Chondrocyte (in vitro differentiated cells): ENCODE measurements at regions not wholly inside any gene's neighbourhood (a gene's known extent, or its start where the extent isn't known, plus 50 kb on each side); places are given as distances from the start of the nearest gene placed in this dataset.

Experiments used
- DNase-seq: peaks from one replicate; pipeline ENCODE4 v3.0.0; 2021; ENCODE audit warnings: mixed read lengths, low spot score
- H3K27ac Mint-ChIP-seq: one replicate; pipeline ENCODE4 v1.8.0; 2021; ENCODE audit warnings: mild to moderate bottlenecking, moderate library complexity, mixed read lengths; ENCODE audit not compliant: unreplicated experiment
- H3K27me3 Mint-ChIP-seq: 2 replicates; pipeline ENCODE4 v1.8.0; 2021; ENCODE audit warnings: low read depth, mixed read lengths
- H3K36me3 Mint-ChIP-seq: 2 replicates; pipeline ENCODE4 v1.8.0; 2021; ENCODE audit warnings: low read depth, mixed read lengths
- H3K4me1 Mint-ChIP-seq: 2 replicates; pipeline ENCODE4 v1.8.0; 2021; ENCODE audit warnings: low read depth, mild to moderate bottlenecking, mixed read lengths
- H3K4me3 Mint-ChIP-seq: one replicate; pipeline ENCODE4 v1.8.0; 2021; ENCODE audit warnings: mild to moderate bottlenecking, moderate library complexity, mixed read lengths; ENCODE audit not compliant: unreplicated experiment
- H3K9me3 Mint-ChIP-seq: 2 replicates; pipeline ENCODE4 v1.8.0; 2021; ENCODE audit warnings: low read depth, mixed read lengths
- CTCF ChIP-seq: fragments of 200-600 bp; sonication (generic); IDR thresholded peaks from 2 replicates; pipeline ENCODE4 v1.5.0; 2021; ENCODE audit warnings: antibody characterized with exemption, mild to moderate bottlenecking, moderate library complexity

- no peaks in the 10 kb centered on the region for H3K27me3 Mint-ChIP-seq
- no peaks in the 10 kb centered on the region for H3K4me1 Mint-ChIP-seq
- TF ChIP-seq CTCF = no peak
- no peaks in the 10 kb centered on the region for H3K36me3 Mint-ChIP-seq
- H3K9me3 Mint-ChIP-seq = peaks cover 23% of the 10 kb centered on the region
- no peak overlapping the region for H3K27ac Mint-ChIP-seq
- H3K4me3 Mint-ChIP-seq = no peak overlapping the region
- no peak for DNase-seq
Measured at GRCh38 chr19:28537896-28538295, 675.1 kb downstream of the UQCRFS1 start.

GRCh38 chr19:28537079-28537478 lies 675.9 kb downstream of the UQCRFS1 start:
- peaks cover 30% of the 10 kb centered on the region for H3K9me3 Mint-ChIP-seq

GRCh38 chr19:28535352-28535775 lies 677.6 kb downstream of the UQCRFS1 start:
- no peak overlapping the region for H3K4me3 Mint-ChIP-seq
- peaks cover 30% of the 10 kb centered on the region for H3K9me3 Mint-ChIP-seq
- no peaks in the 10 kb centered on the region for H3K36me3 Mint-ChIP-seq
- TF ChIP-seq CTCF = no peak
- no peak for DNase-seq
- no peaks in the 10 kb centered on the region for H3K27me3 Mint-ChIP-seq
- H3K27ac Mint-ChIP-seq = no peak overlapping the region
- no peaks in the 10 kb centered on the region for H3K4me1 Mint-ChIP-seq

More at GRCh38 chr19:28537079-28537478, 675.9 kb downstream of the UQCRFS1 start:
- no peak for DNase-seq
- no peak for TF ChIP-seq CTCF
- Mint-ChIP-seq H3K36me3 (no peaks in the 10 kb centered on the region), H3K27me3 (no peaks in the 10 kb centered on the region), H3K4me1 (no peaks in the 10 kb centered on the region), H3K4me3 (no peak overlapping the region), H3K27ac (no peak overlapping the region)

- Mint-ChIP-seq H3K27ac (no peak overlapping the region), H3K27me3 (no peaks in the 10 kb centered on the region), H3K9me3 (peaks cover 31% of the 10 kb centered on the region), H3K4me1 (no peaks in the 10 kb centered on the region), H3K4me3 (no peak overlapping the region), H3K36me3 (no peaks in the 10 kb centered on the region)
- no peak for TF ChIP-seq CTCF
- DNase-seq = no peak
Measured at GRCh38 chr19:28534766-28535351, 678.1 kb downstream of the UQCRFS1 start.

- Mint-ChIP-seq H3K27ac (no peak overlapping the region), H3K4me3 (no peak overlapping the region), H3K4me1 (no peaks in the 10 kb centered on the region), H3K9me3 (peaks cover 25% of the 10 kb centered on the region), H3K27me3 (no peaks in the 10 kb centered on the region), H3K36me3 (no peaks in the 10 kb centered on the region)
- no peak for TF ChIP-seq CTCF
- no peak for DNase-seq
Measured at GRCh38 chr19:28532765-28533341, 680.1 kb downstream of the UQCRFS1 start.
